GM18507 (cell line): ENCODE measurements at regions not wholly inside any gene's neighbourhood (a gene's known extent, or its start where the extent isn't known, plus 50 kb on each side); places are given as distances from the start of the nearest gene placed in this dataset.
"Not testable (repeated sequence)": the region's sequence is repeated elsewhere in the genome, so short reads cannot be mapped to it uniquely, and the experiment has no call there.

ENCODE experiments used
- DNase-seq: peaks from one replicate; pipeline ENCODE4 v3.0.0; 2011; ENCODE audit warnings: low read depth; ENCODE audit not compliant: insufficient read length; ENCODE audit errors: extremely low spot score
- FAIRE-seq: peaks from 2 replicates; lab custom pipeline; 2011; peaks lifted over from hg19 to GRCh38; lab: Jason Lieb, UNC

DNA sequence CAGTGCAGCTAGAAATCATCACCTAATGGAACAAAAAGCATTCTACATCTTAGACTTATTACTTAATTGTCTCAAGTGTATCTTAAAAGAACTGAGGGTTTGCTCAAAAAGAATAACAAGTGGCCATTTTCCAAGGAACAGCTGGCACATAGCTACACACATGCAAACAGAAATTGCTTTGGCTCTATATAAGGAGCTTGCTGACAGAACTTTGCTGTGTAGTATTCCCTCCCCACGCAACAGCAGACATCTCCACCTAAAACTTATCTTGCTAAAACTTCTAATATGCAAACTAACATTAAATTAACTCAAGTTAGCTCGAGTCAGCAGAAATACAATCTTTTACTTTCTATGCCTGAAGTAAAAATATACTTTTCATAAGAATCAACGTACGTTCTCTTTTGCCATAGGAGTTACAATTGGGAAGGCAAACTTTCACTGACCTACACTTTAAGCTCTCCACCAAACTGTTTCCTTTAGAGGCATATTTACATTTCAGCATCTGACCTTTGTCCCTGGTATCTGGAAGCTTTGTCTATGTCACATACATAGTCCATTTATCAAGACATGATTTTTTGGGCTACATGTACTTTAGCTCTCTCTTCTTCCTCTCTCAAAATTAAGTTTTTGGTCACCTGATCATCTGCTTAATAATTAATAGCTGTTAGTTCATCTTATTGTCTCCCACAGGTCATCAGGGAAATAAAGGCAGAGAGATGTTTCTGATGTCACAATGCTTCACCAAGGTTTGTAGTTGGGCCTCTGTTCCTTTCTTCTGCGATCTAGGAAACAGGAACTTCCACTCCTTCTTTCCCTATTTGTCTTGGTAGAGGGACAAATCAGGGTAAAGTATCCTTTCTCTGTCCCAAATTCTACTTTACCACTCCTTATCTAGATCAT lies 163.4 kb upstream of the AGTR1 start:
- DNase-seq (no peak), FAIRE-seq (no peak)

DNA sequence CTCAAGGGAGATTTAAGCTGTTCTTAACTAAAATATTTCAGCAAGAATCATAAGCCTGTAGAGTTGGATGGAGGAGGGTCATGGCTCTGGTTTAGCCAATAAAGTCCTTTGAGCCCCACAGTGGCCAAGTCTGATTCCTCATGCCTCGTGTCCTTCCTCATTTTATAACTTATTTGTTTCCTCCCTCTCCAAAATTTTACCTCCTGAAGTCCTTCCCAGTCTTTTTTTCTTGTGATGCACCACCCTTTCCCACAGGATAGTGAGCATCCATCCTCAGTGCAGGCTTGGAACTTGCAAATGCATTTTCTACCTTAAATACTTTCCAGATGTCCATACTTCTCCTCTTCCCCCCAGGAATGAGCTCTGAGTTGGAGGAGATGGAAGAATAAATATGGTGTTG lies 162.7 kb upstream of the AGTR1 start:
- DNase-seq (no peak), FAIRE-seq (no peak)

DNA sequence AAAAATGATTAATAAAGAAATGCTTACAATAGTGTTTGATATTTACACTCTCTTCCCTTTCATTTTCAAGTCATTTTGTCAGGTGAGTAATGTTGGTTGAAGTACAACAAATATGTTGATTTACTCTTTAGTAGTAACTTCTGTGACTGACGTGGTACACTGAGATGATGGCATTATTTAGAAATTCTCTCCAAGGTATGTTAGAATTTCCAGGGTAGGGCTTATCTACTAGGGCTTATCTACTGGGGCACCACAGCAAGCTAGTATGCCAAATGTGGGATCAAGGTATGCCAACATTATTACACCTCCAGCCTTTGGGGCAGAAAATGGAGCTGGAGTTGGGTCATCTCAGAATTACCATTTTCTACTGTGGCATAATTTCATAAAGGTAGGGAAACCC lies 157.4 kb upstream of the AGTR1 start:
- no peak for FAIRE-seq

GRCh38 chr3:148540851-148541250 lies 156.9 kb upstream of the AGTR1 start:
- FAIRE-seq (no peak), DNase-seq (no peak)

More for the DNA sequence above, 157.4 kb upstream of the AGTR1 start:
- no peak for DNase-seq

DNA sequence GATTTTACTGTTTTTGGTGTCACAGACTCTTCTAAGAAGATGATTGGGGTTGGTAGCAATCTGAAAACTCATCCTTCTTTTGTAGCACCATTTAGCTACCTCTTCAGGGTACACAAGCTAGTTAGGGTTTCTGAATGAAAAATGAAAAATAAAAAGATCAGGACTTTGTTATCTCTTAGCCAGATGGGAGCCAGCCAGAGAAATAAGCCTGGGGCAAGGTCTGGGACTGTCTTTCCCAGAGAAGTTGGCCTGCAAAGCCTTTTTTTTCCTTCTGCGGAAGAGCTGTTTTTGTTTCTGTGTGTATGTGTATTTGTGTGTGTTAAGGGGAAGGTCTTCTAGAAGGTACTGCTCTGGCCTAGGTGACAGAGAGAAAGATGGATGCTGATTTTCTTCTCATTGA lies 150.7 kb upstream of the AGTR1 start:
- no peak for FAIRE-seq
- no peak for DNase-seq

DNA sequence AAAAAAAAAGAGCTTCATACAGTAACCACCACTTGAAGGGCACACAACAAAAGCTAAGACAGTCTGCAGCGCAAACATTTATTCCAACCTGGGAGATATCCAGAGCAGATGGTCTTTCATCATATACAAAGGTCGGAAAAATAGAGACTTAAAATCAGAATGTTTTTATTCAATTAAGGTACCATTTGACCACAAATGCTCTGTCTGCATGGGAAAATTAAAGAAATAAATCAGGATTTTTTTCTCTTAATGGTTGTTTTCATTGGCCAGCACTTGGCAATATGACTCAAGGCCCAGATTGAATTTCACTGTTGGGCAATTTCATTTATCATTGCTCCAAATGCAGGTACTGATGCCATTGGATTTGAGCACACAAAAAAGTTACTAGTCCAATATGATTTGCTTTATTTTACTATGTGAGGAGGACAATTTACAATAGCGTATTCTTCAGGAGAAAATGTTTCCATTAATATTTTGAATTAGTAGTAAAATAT lies 145.9 kb upstream of the AGTR1 start:
- no peak for FAIRE-seq
- DNase-seq: no peak

DNA sequence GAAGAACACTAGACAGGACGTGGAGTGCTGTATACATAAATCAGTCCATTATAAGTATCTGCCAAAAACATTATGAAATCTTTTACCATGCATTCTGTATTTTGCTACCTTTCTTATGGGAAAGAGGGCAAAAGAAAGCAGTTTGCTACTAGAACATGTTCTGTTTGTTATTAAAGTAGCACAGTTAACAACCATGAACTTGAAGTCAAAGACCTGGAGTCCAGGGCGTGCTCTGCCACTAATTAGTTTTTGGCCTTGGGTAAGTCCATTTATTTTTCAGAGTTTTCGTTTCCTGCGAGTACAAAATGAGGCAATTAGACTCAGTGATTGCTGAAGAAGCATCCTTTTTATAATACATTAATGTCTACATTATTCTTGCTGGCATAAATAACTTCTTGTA lies 143.3 kb upstream of the AGTR1 start:
- FAIRE-seq: no peak
- no peak for DNase-seq

DNA sequence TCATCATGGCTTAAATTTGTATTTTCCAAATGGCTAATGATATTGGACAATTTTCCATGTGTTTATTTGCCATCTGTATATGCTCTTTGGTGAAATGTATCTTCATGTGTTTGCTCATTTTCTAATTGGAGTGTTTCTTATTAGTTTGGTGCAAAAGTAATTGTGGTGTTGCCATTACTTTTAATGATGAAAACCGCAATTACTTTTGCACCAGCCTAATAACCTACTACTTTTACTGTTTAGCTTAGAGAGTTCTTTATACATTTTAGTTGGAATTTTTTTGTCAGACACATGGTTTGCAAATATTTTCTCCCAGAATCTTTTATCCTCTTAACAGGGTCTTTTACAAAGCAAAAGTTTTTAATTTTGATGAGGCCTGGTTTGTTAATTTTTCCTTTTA lies 141.0 kb upstream of the AGTR1 start:
- DNase-seq (no peak), FAIRE-seq (no peak)

- DNase-seq, FAIRE-seq: not testable (repeated sequence)
Observed at GRCh38 chr3:148577579-148577978, 120.1 kb upstream of the AGTR1 start.

- FAIRE-seq (no peak), DNase-seq (no peak)
Observed at GRCh38 chr3:148582126-148582525, 115.6 kb upstream of the AGTR1 start.

DNA sequence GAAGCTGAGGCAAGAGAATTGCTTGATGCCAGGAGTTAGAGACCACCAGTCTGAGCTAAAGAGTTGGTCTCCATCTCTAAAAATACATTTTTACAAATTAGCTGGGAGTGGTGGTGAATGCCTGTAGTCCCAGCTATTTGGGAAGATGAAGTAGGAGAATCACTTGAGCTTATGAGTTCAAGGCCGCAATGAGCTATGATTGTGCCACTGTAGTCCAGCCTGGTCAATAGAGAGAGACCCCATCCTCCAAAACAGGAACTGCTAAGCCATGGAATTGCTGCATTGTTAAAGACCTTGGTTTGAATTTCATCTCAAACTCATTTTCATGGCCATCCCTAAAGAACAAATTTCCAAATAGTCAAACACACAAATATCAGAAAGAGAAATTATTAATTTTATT lies 113.9 kb upstream of the AGTR1 start:
- FAIRE-seq (no peak), DNase-seq (no peak)

- no peak for DNase-seq
- no peak for FAIRE-seq
Observed at GRCh38 chr3:148584438-148584837, 113.3 kb upstream of the AGTR1 start.

DNA sequence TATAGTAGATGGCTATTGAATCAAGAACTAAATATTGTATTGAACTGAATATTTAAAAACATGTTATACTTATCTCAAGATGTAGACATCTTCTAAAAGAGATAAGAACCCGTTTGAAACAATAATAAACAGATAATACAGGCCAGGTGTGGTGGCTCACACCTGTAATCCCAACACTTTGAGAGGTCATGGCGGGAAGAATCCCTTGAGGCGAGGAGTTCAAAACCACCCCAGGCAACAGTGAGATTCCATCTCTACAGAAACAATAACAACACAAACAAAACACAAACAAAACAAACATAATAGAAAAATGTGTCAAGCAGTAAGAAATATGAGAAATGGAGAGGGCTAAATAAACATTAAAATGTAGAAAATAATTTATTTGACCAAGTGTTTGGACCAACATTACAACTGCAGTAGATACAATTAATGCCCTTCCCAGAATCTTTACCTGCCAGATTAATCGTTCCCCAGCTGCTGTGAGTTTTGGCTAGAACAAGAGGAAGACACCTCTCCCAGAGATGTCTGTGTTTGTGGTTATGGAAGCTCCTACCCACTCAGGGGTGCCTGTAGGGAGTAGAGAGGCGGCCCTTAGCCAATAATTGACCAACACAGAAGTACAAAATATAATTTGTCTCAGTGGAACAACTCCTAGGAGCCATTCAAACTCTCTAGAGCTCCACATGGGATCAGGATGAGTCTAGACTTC lies 111.9 kb upstream of the AGTR1 start:
- FAIRE-seq (no peak), DNase-seq (no peak)

- FAIRE-seq (no peak), DNase-seq (no peak)
Observed at GRCh38 chr3:148588291-148588690, 109.4 kb upstream of the AGTR1 start.

DNA sequence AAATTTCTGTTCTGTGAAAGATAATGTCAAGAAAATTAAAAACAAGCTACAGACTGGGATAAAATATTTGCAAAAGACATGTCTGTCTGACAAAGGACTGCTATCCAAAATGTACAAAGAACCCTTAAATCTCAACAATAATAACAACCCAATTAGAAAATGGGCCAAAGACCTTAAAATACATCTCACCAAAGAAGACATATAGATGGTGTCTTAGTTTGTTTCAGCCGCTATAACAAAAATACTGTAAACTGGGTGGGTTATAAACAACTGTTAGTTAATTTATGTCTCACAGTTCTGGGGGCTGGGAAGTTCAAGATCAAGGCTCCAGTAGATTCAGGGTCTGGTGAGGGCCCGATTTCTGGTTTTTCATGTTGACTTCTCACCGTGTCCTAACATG lies 106.2 kb upstream of the AGTR1 start:
- FAIRE-seq (no peak), DNase-seq (no peak)

GRCh38 chr3:148598619-148599018 lies 99.1 kb upstream of the AGTR1 start:
- FAIRE-seq (no peak), DNase-seq (no peak)

DNA sequence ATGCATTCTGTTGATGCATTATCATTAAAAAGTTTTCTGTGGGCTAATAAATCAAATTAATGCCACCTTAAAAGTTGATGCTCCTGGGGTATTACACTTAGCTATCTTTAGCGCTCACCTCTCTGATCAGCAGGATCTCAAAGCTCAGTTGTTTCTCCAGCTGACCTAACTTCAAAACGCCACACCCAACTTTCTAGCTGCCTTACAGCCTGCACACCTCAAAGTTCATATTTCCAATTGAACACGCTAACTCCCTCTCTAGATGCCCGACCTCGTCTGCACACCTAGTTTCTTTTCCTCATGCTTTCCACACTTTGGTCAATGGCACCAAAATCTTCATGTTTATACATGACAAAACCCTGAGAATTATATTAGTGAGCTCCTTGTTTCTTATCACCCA lies 98.2 kb upstream of the AGTR1 start:
- DNase-seq (no peak), FAIRE-seq (no peak)

DNA sequence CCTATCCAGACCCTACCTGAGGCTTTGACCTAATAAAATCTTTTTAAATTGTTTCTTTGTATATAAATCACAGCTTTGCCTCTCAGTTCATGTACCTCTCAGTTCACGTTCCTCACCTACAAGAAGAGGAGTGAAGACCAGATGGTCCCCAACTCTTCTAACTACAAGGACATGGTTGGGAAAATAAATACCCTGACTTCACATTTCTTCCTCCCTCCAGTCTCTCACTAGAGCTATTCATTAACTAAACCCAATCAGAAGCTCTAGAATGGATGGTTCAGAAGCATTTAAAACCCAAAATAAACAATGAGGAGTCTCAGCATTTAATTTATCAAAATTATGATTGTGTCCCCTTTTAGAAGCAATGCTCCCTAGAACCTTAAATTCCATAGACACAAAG lies 97.3 kb upstream of the AGTR1 start:
- DNase-seq: no peak
- FAIRE-seq: no peak

DNA sequence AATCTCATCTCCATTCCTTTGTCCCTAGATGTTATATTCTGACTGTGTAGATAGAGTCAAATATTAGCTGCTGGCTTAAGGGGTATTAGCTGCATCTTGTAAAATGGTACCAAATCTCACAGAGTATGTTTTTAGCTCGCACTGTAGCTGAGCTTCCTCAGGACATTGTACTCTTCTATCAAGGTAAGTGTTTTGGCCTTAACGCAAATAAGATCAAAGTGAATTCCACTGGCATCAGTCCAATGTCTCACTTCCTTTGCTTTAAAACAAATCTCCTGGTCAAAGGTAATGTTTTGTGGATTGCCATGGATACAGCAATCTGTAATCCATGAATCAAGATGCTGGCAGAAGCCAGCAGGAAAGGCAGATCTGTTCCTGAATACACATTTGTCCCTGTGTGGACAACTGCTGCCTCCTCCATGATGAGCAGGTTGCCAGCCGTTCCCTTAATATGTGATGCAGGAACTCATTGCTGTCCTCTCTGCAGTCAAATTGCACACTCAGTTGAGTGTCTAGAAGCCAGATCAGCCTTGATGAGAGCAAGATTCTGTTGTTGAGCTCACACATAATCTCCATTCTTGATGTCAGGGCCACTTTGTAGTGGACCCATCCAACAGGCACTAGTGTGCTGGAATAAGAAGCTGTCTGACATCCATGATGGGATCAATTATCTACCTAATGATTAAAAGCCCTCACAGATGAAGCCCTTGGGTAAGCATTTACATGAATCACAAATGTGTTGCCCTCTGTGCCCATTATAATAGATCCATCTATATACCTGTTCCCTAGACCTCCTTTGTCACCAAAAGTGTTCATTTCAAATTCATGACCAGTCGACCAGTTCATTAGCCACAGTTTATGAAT lies 96.6 kb upstream of the AGTR1 start:
- no peak for DNase-seq
- no peak for FAIRE-seq
